Right cardiac atrium (tissue), 5 donors: ENCODE measurements at regions not wholly inside any gene's neighbourhood (a gene's known extent, or its start where the extent isn't known, plus 50 kb on each side); places are given as distances from the start of the nearest gene placed in this dataset.
"Not testable (repeated sequence)": the region's sequence is repeated elsewhere in the genome, so short reads cannot be mapped to it uniquely, and the experiment has no call there.

Experiments used
- ATAC-seq, 2 donors: fragments of 200-7000 bp; cut with Tn5 transposase; one replicate each; pipeline versions ENCODE4 v1.8.0 to v1.9.1; 2020; ENCODE audit warnings: moderate library complexity in 2 of 2, mild to moderate bottlenecking in 1 of 2
- DNase-seq, 3 donors: peaks; one replicate each; pipeline ENCODE4 v3.0.0-alpha.2; 2020
- H3K27ac ChIP-seq: one replicate; pipeline ENCODE4 v1.5.1; 2013; ENCODE audit warnings: mild to moderate bottlenecking, low read length, control low read depth, moderate library complexity
- H3K27me3 ChIP-seq: one replicate; pipeline ENCODE4 v1.6.1; 2013; ENCODE audit not compliant: control insufficient read depth, insufficient read depth
- H3K4me1 ChIP-seq: one replicate; pipeline ENCODE4 v1.6.1; 2013; ENCODE audit warnings: low read length; ENCODE audit not compliant: control insufficient read depth, insufficient read depth
- H3K4me3 ChIP-seq: one replicate; pipeline ENCODE4 v1.5.1; 2013; ENCODE audit warnings: low read length, control low read depth
- H3K9me3 ChIP-seq: one replicate; pipeline ENCODE4 v1.6.1; 2013; ENCODE audit warnings: low read length; ENCODE audit not compliant: control insufficient read depth
- WGBS: extraction: QIAGEN DNeasy Blood & Tissue Kit; methylation state at CpG from one replicate; pipeline ENCODE4 v1.1.7; 2013; 5-methylcytosine and 5-hydroxymethylcytosine counted together
- intact Hi-C, 4 donors: fragments of 100-400 bp; cut with DNase I; formaldehyde crosslinking; loops; one replicate each; pipeline versions ENCODE4 v1.11.0 to v1.14.0; 2022 to 2023
- donor health status: healthy with polysubstance abuse.
- donor health status: DM: no; HTN: yes; CAD: no.
- donor health status: DM: no; HTN: no; CAD: no.
- donor health status: DM: no; HTN: yes; CAD: no; lungs with severe emphysema.
- donor health status: DM: yes; HTN: yes; CAD: no.

GRCh38 chr2:235433860-235434259 is 60.0 kb upstream of the AGAP1 start:
- Histone ChIP-seq H3K4me3 (no peak overlapping the region), H3K4me1 (no peaks in the 10 kb centered on the region), H3K9me3 (no peaks in the 10 kb centered on the region), H3K27me3 (no peaks in the 10 kb centered on the region), H3K27ac (peak overlapping the region; percentile 78)
- DNase-seq = peak; percentile 81 to 85 (median 82)
- ATAC-seq = peak; percentile 96 to 97
- 19% methylated on average over 4 of the region's 4 CpGs for WGBS
- intact Hi-C loops = loop anchor here in 1 of 4 donors (10.0 kb wide), 1 partner anchor 161 kb away; no protein-coding TSS in a partner anchor

DNA sequence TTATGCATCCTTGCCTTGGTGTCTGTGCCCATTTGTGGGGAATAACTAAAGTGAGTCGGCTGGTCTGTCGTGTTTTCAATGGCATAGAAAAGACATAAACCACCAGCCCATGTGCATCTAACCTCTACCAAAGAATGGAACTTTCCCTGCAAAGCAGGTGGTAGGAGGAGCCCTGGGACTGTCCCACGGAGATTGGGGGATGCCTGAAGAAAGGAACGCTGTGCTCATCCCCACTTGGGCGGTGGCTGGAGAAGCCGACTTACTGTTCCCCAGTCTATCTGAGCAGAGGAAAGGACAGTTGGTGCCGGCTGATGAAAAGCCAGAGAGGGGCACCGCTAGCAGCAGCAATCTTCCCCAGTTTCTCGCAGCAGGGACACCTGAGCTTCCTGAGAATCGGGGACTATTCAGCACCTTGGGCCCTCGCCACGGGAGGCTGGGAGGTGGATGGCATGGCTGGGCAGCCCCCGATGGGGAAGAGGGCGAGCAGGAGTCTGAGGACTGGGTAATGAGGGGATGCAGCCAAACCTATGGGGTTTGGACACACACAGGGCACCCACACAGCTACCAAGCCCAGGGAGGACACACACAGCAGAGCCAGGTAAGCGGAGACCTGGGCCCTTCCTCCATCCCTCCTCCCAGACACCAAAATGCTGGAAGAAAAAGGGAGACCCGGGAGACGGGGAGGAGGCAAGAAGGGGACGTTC is 53.7 kb upstream of the AGAP1 start:
- H3K27me3 ChIP-seq = no peaks in the 10 kb centered on the region
- H3K9me3 ChIP-seq = no peaks in the 10 kb centered on the region
- no peak for ATAC-seq
- 75% methylated on average over 18 of the region's 18 CpGs for WGBS
- no peaks in the 10 kb centered on the region for H3K4me1 ChIP-seq
- no peak for DNase-seq
- intact Hi-C loops = loop anchor here in 1 of 4 donors (10.0 kb wide), 1 partner anchor 155 kb away; no protein-coding TSS in a partner anchor
- no peak overlapping the region for H3K27ac ChIP-seq
- no peak overlapping the region for H3K4me3 ChIP-seq

DNA sequence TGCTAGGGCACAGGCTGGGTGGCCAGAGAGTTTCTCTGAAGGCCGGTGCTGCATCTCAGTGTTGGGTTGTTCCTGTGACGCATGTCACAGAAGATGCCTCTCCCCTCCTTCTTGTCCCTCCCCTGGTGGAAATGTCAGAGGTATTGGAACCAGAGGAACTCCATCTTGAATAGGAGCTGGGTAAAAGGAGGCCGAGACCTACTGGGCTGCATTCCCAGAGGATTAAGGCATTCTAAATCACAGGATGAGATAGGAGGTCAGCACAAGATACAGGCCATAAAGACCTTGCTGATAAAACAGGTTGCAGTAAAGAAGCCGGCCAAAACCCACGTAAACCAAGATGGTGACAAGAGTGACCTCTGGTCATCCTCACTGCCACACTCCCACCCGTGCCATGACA is 50.3 kb upstream of the AGAP1 start:
- 67% methylated on average over 6 of the region's 6 CpGs for WGBS
- H3K4me3 ChIP-seq, DNase-seq, H3K4me1 ChIP-seq, H3K9me3 ChIP-seq, ATAC-seq, intact Hi-C loops, H3K27me3 ChIP-seq, H3K27ac ChIP-seq: not testable (repeated sequence)
